HUES64 (cell line): ENCODE measurements at regions not wholly inside any gene's neighbourhood (a gene's known extent, or its start where the extent isn't known, plus 50 kb on each side); places are given as distances from the start of the nearest gene placed in this dataset.

Experiments
- H3K27ac ChIP-seq: 2 replicates; pipeline ENCODE4 v1.7.0; 2013; ENCODE audit warnings: low read depth, low read length, inconsistent platforms
- H3K27me3 ChIP-seq: 2 replicates; pipeline ENCODE4 v1.6.1; 2013; ENCODE audit warnings: mild to moderate bottlenecking, low read length; ENCODE audit not compliant: insufficient read depth
- H3K36me3 ChIP-seq: 2 replicates; pipeline ENCODE4 v1.6.1; 2013; ENCODE audit warnings: mild to moderate bottlenecking, low read length; ENCODE audit not compliant: insufficient read depth
- H3K4me1 ChIP-seq: 2 replicates; pipeline ENCODE4 v1.6.1; 2013; ENCODE audit warnings: mild to moderate bottlenecking, low read length, moderate library complexity; ENCODE audit not compliant: insufficient read depth
- H3K4me3 ChIP-seq: 2 replicates; pipeline ENCODE4 v1.5.1; 2013; ENCODE audit warnings: mild to moderate bottlenecking, low read length, moderate library complexity
- H3K9ac ChIP-seq: 2 replicates; pipeline ENCODE4 v1.6.1; 2013; ENCODE audit warnings: mild to moderate bottlenecking, low read depth, low read length
- H3K9me3 ChIP-seq: 2 replicates; pipeline ENCODE4 v1.6.1; 2013; ENCODE audit warnings: low read depth, low read length; ENCODE audit not compliant: insufficient read depth
- WGBS: fragments of 150-250, 120-280 bp; methylation state at CpG from one replicate; pipeline ENCODE4 v1.1.7; 2013; ENCODE audit warnings: missing lambda C conversion rate; 5-methylcytosine and 5-hydroxymethylcytosine counted together

GRCh38 chr4:136337216-136337615, 1195.1 kb downstream of the PCDH18 start:
- H3K9ac ChIP-seq, result no peak overlapping the region
- H3K27ac ChIP-seq, result no peak overlapping the region
- H3K4me1 ChIP-seq, result no peaks in the 10 kb centered on the region
- H3K4me3 ChIP-seq, result no peak overlapping the region
- H3K9me3 ChIP-seq, result no peaks in the 10 kb centered on the region
- H3K36me3 ChIP-seq, result no peaks in the 10 kb centered on the region
- no peaks in the 10 kb centered on the region for H3K27me3 ChIP-seq
- 93% methylated on average over 4 of the region's 4 CpGs for WGBS

- Histone ChIP-seq H3K4me3 (no peak overlapping the region), H3K9ac (no peak overlapping the region), H3K27me3 (no peaks in the 10 kb centered on the region), H3K36me3 (no peaks in the 10 kb centered on the region), H3K27ac (no peak overlapping the region), H3K4me1 (no peaks in the 10 kb centered on the region), H3K9me3 (no peaks in the 10 kb centered on the region)
- 96% methylated on average over 4 of the region's 4 CpGs for WGBS
Measured at GRCh38 chr4:136336479-136336878, 1195.8 kb downstream of the PCDH18 start.

GRCh38 chr4:136329042-136329662, 1203.1 kb downstream of the PCDH18 start:
- Histone ChIP-seq H3K27ac (no peak overlapping the region), H3K27me3 (no peaks in the 10 kb centered on the region), H3K4me3 (no peak overlapping the region), H3K36me3 (no peaks in the 10 kb centered on the region), H3K4me1 (no peaks in the 10 kb centered on the region), H3K9me3 (no peaks in the 10 kb centered on the region), H3K9ac (no peak overlapping the region)
- 87% methylated on average over 3 of the region's 3 CpGs for WGBS

- 93% methylated on average over 5 of the region's 5 CpGs for WGBS
- no peaks in the 10 kb centered on the region for H3K27me3 ChIP-seq
- no peaks in the 10 kb centered on the region for H3K4me1 ChIP-seq
- no peaks in the 10 kb centered on the region for H3K9me3 ChIP-seq
- no peak overlapping the region for H3K4me3 ChIP-seq
- H3K9ac ChIP-seq, result no peak overlapping the region
- H3K27ac ChIP-seq, result no peak overlapping the region
- no peaks in the 10 kb centered on the region for H3K36me3 ChIP-seq
Measured at GRCh38 chr4:136328131-136328530, 1204.2 kb downstream of the PCDH18 start.

GRCh38 chr4:136320465-136320813, 1211.9 kb downstream of the PCDH18 start:
- H3K27ac ChIP-seq, result no peak overlapping the region
- no peak overlapping the region for H3K4me3 ChIP-seq
- H3K27me3 ChIP-seq, result no peaks in the 10 kb centered on the region
- H3K36me3 ChIP-seq, result no peaks in the 10 kb centered on the region
- no peak overlapping the region for H3K9ac ChIP-seq
- 93% methylated on average over 1 of the region's 1 CpG for WGBS
- no peaks in the 10 kb centered on the region for H3K9me3 ChIP-seq
- H3K4me1 ChIP-seq, result peaks cover 21% of the 10 kb centered on the region

- Histone ChIP-seq H3K9me3 (no peaks in the 10 kb centered on the region), H3K9ac (no peak overlapping the region), H3K36me3 (no peaks in the 10 kb centered on the region), H3K27me3 (no peaks in the 10 kb centered on the region), H3K4me1 (peaks cover 21% of the 10 kb centered on the region), H3K27ac (no peak overlapping the region), H3K4me3 (no peak overlapping the region)
- WGBS, result 94% methylated on average over 4 of the region's 4 CpGs
Measured at GRCh38 chr4:136319789-136320464, 1212.4 kb downstream of the PCDH18 start.

GRCh38 chr4:136316961-136317360, 1215.3 kb downstream of the PCDH18 start:
- Histone ChIP-seq H3K4me3 (no peak overlapping the region), H3K27ac (no peak overlapping the region), H3K4me1 (peaks cover 21% of the 10 kb centered on the region), H3K27me3 (no peaks in the 10 kb centered on the region), H3K9me3 (no peaks in the 10 kb centered on the region), H3K36me3 (no peaks in the 10 kb centered on the region), H3K9ac (no peak overlapping the region)
- WGBS, result 90% methylated on average over 3 of the region's 3 CpGs

GRCh38 chr4:136314686-136315085, 1217.6 kb downstream of the PCDH18 start:
- 95% methylated on average over 2 of the region's 2 CpGs for WGBS
- no peak overlapping the region for H3K27ac ChIP-seq
- H3K4me3 ChIP-seq, result no peak overlapping the region
- peaks cover 21% of the 10 kb centered on the region for H3K4me1 ChIP-seq
- H3K27me3 ChIP-seq, result no peaks in the 10 kb centered on the region
- H3K9ac ChIP-seq, result no peak overlapping the region
- H3K36me3 ChIP-seq, result no peaks in the 10 kb centered on the region
- H3K9me3 ChIP-seq, result no peaks in the 10 kb centered on the region

- 91% methylated on average over 2 of the region's 2 CpGs for WGBS
- no peaks in the 10 kb centered on the region for H3K9me3 ChIP-seq
- H3K27ac ChIP-seq, result no peak overlapping the region
- no peak overlapping the region for H3K4me3 ChIP-seq
- H3K36me3 ChIP-seq, result no peaks in the 10 kb centered on the region
- no peak overlapping the region for H3K9ac ChIP-seq
- H3K27me3 ChIP-seq, result no peaks in the 10 kb centered on the region
- H3K4me1 ChIP-seq, result peaks cover 10% of the 10 kb centered on the region
Measured at GRCh38 chr4:136311774-136312173, 1220.5 kb downstream of the PCDH18 start.

- H3K36me3 ChIP-seq, result no peaks in the 10 kb centered on the region
- no peaks in the 10 kb centered on the region for H3K4me1 ChIP-seq
- no peak overlapping the region for H3K27ac ChIP-seq
- no CpG with 5 or more reads among the region's 1 CpG for WGBS
- no peaks in the 10 kb centered on the region for H3K27me3 ChIP-seq
- H3K9me3 ChIP-seq, result no peaks in the 10 kb centered on the region
- no peak overlapping the region for H3K4me3 ChIP-seq
- no peak overlapping the region for H3K9ac ChIP-seq
Measured at GRCh38 chr4:136307765-136308164, 1224.5 kb downstream of the PCDH18 start.

GRCh38 chr4:136306361-136306760, 1225.9 kb downstream of the PCDH18 start:
- no peak overlapping the region for H3K4me3 ChIP-seq
- no peaks in the 10 kb centered on the region for H3K27me3 ChIP-seq
- H3K36me3 ChIP-seq, result no peaks in the 10 kb centered on the region
- H3K9me3 ChIP-seq, result no peaks in the 10 kb centered on the region
- H3K9ac ChIP-seq, result no peak overlapping the region
- no peaks in the 10 kb centered on the region for H3K4me1 ChIP-seq
- no peak overlapping the region for H3K27ac ChIP-seq
- 93% methylated on average over 2 of the region's 2 CpGs for WGBS

- Histone ChIP-seq H3K27me3 (no peaks in the 10 kb centered on the region), H3K9ac (no peak overlapping the region), H3K4me3 (no peak overlapping the region), H3K4me1 (peaks cover 11% of the 10 kb centered on the region), H3K9me3 (no peaks in the 10 kb centered on the region), H3K27ac (no peak overlapping the region), H3K36me3 (no peaks in the 10 kb centered on the region)
Measured at GRCh38 chr4:136302566-136302965, 1229.7 kb downstream of the PCDH18 start.
